ENCODE measurements at regions not wholly inside any gene's neighbourhood (a gene's known extent, or its start where the extent isn't known, plus 50 kb on each side); places are given as distances from the start of the nearest gene placed in this dataset.

- no peak overlapping the region for H3K27ac ChIP-seq
- no peaks in the 10 kb centered on the region for H3K4me1 ChIP-seq
- no peaks in the 10 kb centered on the region for H3K9me3 ChIP-seq
- no peak overlapping the region for H3K4me3 ChIP-seq
- no peaks in the 10 kb centered on the region for H3K36me3 ChIP-seq
- TF ChIP-seq CTCF (IDR thresholded peaks at IDR 0.05) = no peak
- no peak for TF ChIP-seq POLR2A (IDR thresholded peaks at IDR 0.05)
- TF ChIP-seq POLR2AphosphoS5 (IDR thresholded peaks at IDR 0.05) = no peak
- no peak for DNase-seq (ENCODE audit: low spot score in 2 of 2)
- intact Hi-C loops (cut with DNase I; ENCODE audit: low total_unique reads) = no loop called here
- no peaks in the 10 kb centered on the region for H3K27me3 ChIP-seq
These were observed 86.6 kb upstream of the FGF3 start for GRCh38 chr11:69905611-69906452.

GRCh38 chr11:69906453-69906907 is 87.3 kb upstream of the FGF3 start:
- no peak overlapping the region for H3K27ac ChIP-seq
- intact Hi-C loops (cut with DNase I; ENCODE audit: low total_unique reads) = no loop called here
- no peaks in the 10 kb centered on the region for H3K9me3 ChIP-seq
- no peaks in the 10 kb centered on the region for H3K27me3 ChIP-seq
- no peak for DNase-seq (ENCODE audit: low spot score in 2 of 2)
- no peaks in the 10 kb centered on the region for H3K4me1 ChIP-seq
- H3K36me3 ChIP-seq = no peaks in the 10 kb centered on the region
- TF ChIP-seq POLR2A (IDR thresholded peaks at IDR 0.05) = no peak
- TF ChIP-seq POLR2AphosphoS5 (IDR thresholded peaks at IDR 0.05) = no peak
- TF ChIP-seq CTCF (IDR thresholded peaks at IDR 0.05) = no peak
- H3K4me3 ChIP-seq = no peak overlapping the region

- H3K4me1 ChIP-seq = no peaks in the 10 kb centered on the region
- no peaks in the 10 kb centered on the region for H3K36me3 ChIP-seq
- TF ChIP-seq POLR2A (IDR thresholded peaks at IDR 0.05) = no peak
- no peak for TF ChIP-seq POLR2AphosphoS5 (IDR thresholded peaks at IDR 0.05)
- no peak for TF ChIP-seq CTCF (IDR thresholded peaks at IDR 0.05)
- DNase-seq (ENCODE audit: low spot score in 2 of 2) = no peak
- intact Hi-C loops (cut with DNase I; ENCODE audit: low total_unique reads) = no loop called here
- H3K27me3 ChIP-seq = no peaks in the 10 kb centered on the region
- H3K9me3 ChIP-seq = no peaks in the 10 kb centered on the region
- no peak overlapping the region for H3K4me3 ChIP-seq
- H3K27ac ChIP-seq = no peak overlapping the region
These were observed 88.4 kb upstream of the FGF3 start for GRCh38 chr11:69907611-69908010.

- no peaks in the 10 kb centered on the region for H3K36me3 ChIP-seq
- H3K27ac ChIP-seq = no peak overlapping the region
- H3K27me3 ChIP-seq = no peaks in the 10 kb centered on the region
- H3K4me3 ChIP-seq = no peak overlapping the region
- no peaks in the 10 kb centered on the region for H3K4me1 ChIP-seq
- DNase-seq (ENCODE audit: low spot score in 2 of 2) = no peak
- TF ChIP-seq POLR2A (IDR thresholded peaks at IDR 0.05) (no peak), CTCF (IDR thresholded peaks at IDR 0.05) (no peak)
- intact Hi-C loops (cut with DNase I; ENCODE audit: low total_unique reads) = no loop called here
- H3K9me3 ChIP-seq = no peaks in the 10 kb centered on the region
These were observed 89.5 kb upstream of the FGF3 start for GRCh38 chr11:69908511-69909220.

All from breast epithelium (tissue), 4 donors.